Activated naive CD4-positive, alpha-beta T cell treated with anti-CD3 and anti-CD28 coated beads, Interleukin-2, amount 50 U/mL, for 72 hours (primary cell): ENCODE measurements at regions not wholly inside any gene's neighbourhood (a gene's known extent, or its start where the extent isn't known, plus 50 kb on each side); places are given as distances from the start of the nearest gene placed in this dataset.
"Not testable (repeated sequence)": the region's sequence is repeated elsewhere in the genome, so short reads cannot be mapped to it uniquely, and the experiment has no call there.

Source experiments
- ATAC-seq, 2 donors: fragments of 150-1000 bp; cut with Tn5 transposase; 2 replicates each; pipeline ENCODE4 v1.10.0; 2021; ENCODE audit warnings: mild to moderate bottlenecking in 2 of 2, moderate library complexity in 2 of 2
- DNase-seq, 2 donors: peaks; one replicate each; pipeline ENCODE4 v3.0.0; 2021 to 2022; ENCODE audit warnings: low spot score in 2 of 2
- H3K27ac Mint-ChIP-seq, 2 donors: one replicate each; pipeline ENCODE4 v1.8.0; 2022; ENCODE audit warnings: mild to moderate bottlenecking in 2 of 2, mixed read lengths in 2 of 2
- H3K36me3 Mint-ChIP-seq, 2 donors: one replicate each; pipeline ENCODE4 v1.8.0; 2022; ENCODE audit warnings: mixed read lengths in 2 of 2
- H3K9me3 Mint-ChIP-seq, 2 donors: one replicate each; pipeline ENCODE4 v1.8.0; 2022; ENCODE audit warnings: mixed read lengths in 2 of 2

GRCh38 chr20:53863923-53864641 is 206.3 kb downstream of the BCAS1 start:
- not testable (repeated sequence) for H3K36me3 Mint-ChIP-seq, H3K9me3 Mint-ChIP-seq, DNase-seq, H3K27ac Mint-ChIP-seq, ATAC-seq

- not testable (repeated sequence) for DNase-seq, ATAC-seq, H3K9me3 Mint-ChIP-seq, H3K27ac Mint-ChIP-seq, H3K36me3 Mint-ChIP-seq
Observed at GRCh38 chr20:53863535-53863922, 206.9 kb downstream of the BCAS1 start.

GRCh38 chr20:53863039-53863438 is 207.4 kb downstream of the BCAS1 start:
- not testable (repeated sequence) for H3K27ac Mint-ChIP-seq, DNase-seq, H3K36me3 Mint-ChIP-seq, H3K9me3 Mint-ChIP-seq
- peak; percentile 46 to 84 for ATAC-seq

GRCh38 chr20:53862490-53862889 is 207.9 kb downstream of the BCAS1 start:
- not testable (repeated sequence) for H3K36me3 Mint-ChIP-seq, H3K27ac Mint-ChIP-seq, ATAC-seq, H3K9me3 Mint-ChIP-seq, DNase-seq

GRCh38 chr20:53862136-53862397 is 208.3 kb downstream of the BCAS1 start:
- not testable (repeated sequence) for DNase-seq, ATAC-seq, H3K9me3 Mint-ChIP-seq, H3K36me3 Mint-ChIP-seq, H3K27ac Mint-ChIP-seq

GRCh38 chr20:53859684-53860083 is 210.7 kb downstream of the BCAS1 start:
- Mint-ChIP-seq H3K9me3 (no peaks in the 10 kb centered on the region), H3K27ac (no peak overlapping the region), H3K36me3 (no peaks in the 10 kb centered on the region)
- DNase-seq (no peak), ATAC-seq (no peak)

GRCh38 chr20:53859009-53859408 is 211.4 kb downstream of the BCAS1 start:
- not testable (repeated sequence) for H3K36me3 Mint-ChIP-seq, DNase-seq, H3K27ac Mint-ChIP-seq, H3K9me3 Mint-ChIP-seq, ATAC-seq

- not testable (repeated sequence) for DNase-seq, H3K9me3 Mint-ChIP-seq, H3K27ac Mint-ChIP-seq, H3K36me3 Mint-ChIP-seq, ATAC-seq
Observed at GRCh38 chr20:53858516-53858915, 211.9 kb downstream of the BCAS1 start.

GRCh38 chr20:53857723-53858236 is 212.6 kb downstream of the BCAS1 start:
- H3K36me3 Mint-ChIP-seq: no peaks in the 10 kb centered on the region
- ATAC-seq (no peak), DNase-seq (no peak)
- H3K9me3 Mint-ChIP-seq: no peaks in the 10 kb centered on the region
- no peak overlapping the region for H3K27ac Mint-ChIP-seq

- ATAC-seq: no peak
- H3K27ac Mint-ChIP-seq: peak overlapping the region in 1 of 2 donors; percentile 70
- DNase-seq: no peak
- no peaks in the 10 kb centered on the region for H3K36me3 Mint-ChIP-seq
- H3K9me3 Mint-ChIP-seq: no peaks in the 10 kb centered on the region
Observed at GRCh38 chr20:53856300-53857295, 213.8 kb downstream of the BCAS1 start.

- Mint-ChIP-seq H3K9me3 (no peaks in the 10 kb centered on the region), H3K27ac (peak overlapping the region in 1 of 2 donors; percentile 70), H3K36me3 (no peaks in the 10 kb centered on the region)
- DNase-seq (no peak), ATAC-seq (peak in 1 of 2 donors; percentile 56)
Observed at GRCh38 chr20:53855733-53856132, 214.7 kb downstream of the BCAS1 start.

GRCh38 chr20:53854609-53854926 is 215.8 kb downstream of the BCAS1 start:
- ATAC-seq, H3K9me3 Mint-ChIP-seq, H3K27ac Mint-ChIP-seq, H3K36me3 Mint-ChIP-seq, DNase-seq: not testable (repeated sequence)

GRCh38 chr20:53853111-53853713 is 217.2 kb downstream of the BCAS1 start:
- H3K27ac Mint-ChIP-seq: no peak overlapping the region
- DNase-seq: no peak
- ATAC-seq: no peak
- H3K36me3 Mint-ChIP-seq: no peaks in the 10 kb centered on the region
- no peaks in the 10 kb centered on the region for H3K9me3 Mint-ChIP-seq

GRCh38 chr20:53852691-53853090 is 217.7 kb downstream of the BCAS1 start:
- Mint-ChIP-seq H3K27ac (no peak overlapping the region), H3K9me3 (no peaks in the 10 kb centered on the region), H3K36me3 (no peaks in the 10 kb centered on the region)
- ATAC-seq: no peak
- DNase-seq: no peak

GRCh38 chr20:53852014-53852413 is 218.4 kb downstream of the BCAS1 start:
- DNase-seq: no peak
- Mint-ChIP-seq H3K36me3 (peaks cover 0 to 2% of the 10 kb centered on the region in 2 donors), H3K9me3 (no peaks in the 10 kb centered on the region), H3K27ac (no peak overlapping the region)
- ATAC-seq: no peak

GRCh38 chr20:53850319-53850718 is 220.1 kb downstream of the BCAS1 start:
- H3K36me3 Mint-ChIP-seq: peaks cover 0 to 5% of the 10 kb centered on the region in 2 donors
- ATAC-seq (no peak), DNase-seq (no peak)
- H3K27ac Mint-ChIP-seq: no peak overlapping the region
- H3K9me3 Mint-ChIP-seq: no peaks in the 10 kb centered on the region

- H3K9me3 Mint-ChIP-seq: no peaks in the 10 kb centered on the region
Observed at GRCh38 chr20:53849471-53850059, 220.8 kb downstream of the BCAS1 start.

More at GRCh38 chr20:53849471-53850059, 220.8 kb downstream of the BCAS1 start:
- Mint-ChIP-seq H3K36me3 (peaks cover 0 to 5% of the 10 kb centered on the region in 2 donors), H3K27ac (no peak overlapping the region)
- DNase-seq: no peak
- no peak for ATAC-seq
